ENCODE measurements at regions not wholly inside any gene's neighbourhood (a gene's known extent, or its start where the extent isn't known, plus 50 kb on each side); places are given as distances from the start of the nearest gene placed in this dataset.

DNA sequence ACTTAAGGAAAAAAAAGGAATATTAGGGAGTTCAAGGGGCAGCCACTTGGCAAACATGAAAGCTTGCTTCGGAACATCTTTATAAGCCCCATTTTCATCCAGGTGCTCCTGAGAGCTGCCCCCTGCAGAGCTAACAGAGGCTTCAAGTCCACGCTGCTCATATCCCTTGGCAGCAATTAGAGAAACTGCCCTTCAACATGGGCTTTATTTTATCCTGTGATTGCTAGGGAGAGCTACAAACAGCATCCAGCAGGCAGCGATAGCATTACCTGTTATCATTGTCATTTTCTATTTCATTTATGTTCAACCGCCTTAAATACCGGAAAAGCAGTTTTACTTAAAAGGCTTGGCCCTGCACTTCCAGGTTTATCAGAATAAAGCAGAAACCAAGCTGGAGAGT is 68.4 kb upstream of the MCTP2 start:
- no peak for TF ChIP-seq CTCF (conservative IDR thresholded peaks at IDR 0.05; ENCODE audit: low read depth)
- DNase-seq (ENCODE audit: low spot score) = no peak
- CTCF ChIA-PET = interaction anchor here (0.7 to 5.8 kb wide), 3 partner anchors 160 to 493 kb away, joined by 3 to 115 read pairs (median 5); no protein-coding TSS in a partner anchor
- no peak overlapping the region for H3K27ac ChIP-seq
- POLR2A ChIA-PET (ENCODE audit: low non-redundant PET) = no interaction called here

GRCh38 chr15:94154255-94154654 is 77.1 kb upstream of the MCTP2 start:
- no peak overlapping the region for H3K27ac ChIP-seq
- POLR2A ChIA-PET (ENCODE audit: low non-redundant PET) = no interaction called here
- no peak for DNase-seq (ENCODE audit: low spot score)
- no peak for TF ChIP-seq CTCF (conservative IDR thresholded peaks at IDR 0.05; ENCODE audit: low read depth)
- CTCF ChIA-PET = interaction anchor here (2.1 kb wide), 1 partner anchor 10 kb away, joined by 10 read pairs; no protein-coding TSS in a partner anchor

GRCh38 chr15:94145046-94145445 is 86.3 kb upstream of the MCTP2 start:
- no peak for DNase-seq (ENCODE audit: low spot score)
- H3K27ac ChIP-seq = no peak overlapping the region
- ChIA-PET CTCF (no interaction called here), POLR2A (ENCODE audit: low non-redundant PET) (no interaction called here)
- TF ChIP-seq CTCF (conservative IDR thresholded peaks at IDR 0.05; ENCODE audit: low read depth) = no peak

- DNase-seq (ENCODE audit: low spot score) = no peak
- H3K27ac ChIP-seq = no peak overlapping the region
- ChIA-PET CTCF (interaction anchor here (0.7 kb wide), 1 partner anchor 352 kb away, joined by 3 read pairs; no protein-coding TSS in a partner anchor), POLR2A (ENCODE audit: low non-redundant PET) (no interaction called here)
- TF ChIP-seq CTCF (conservative IDR thresholded peaks at IDR 0.05; ENCODE audit: low read depth) = no peak
Observed at GRCh38 chr15:94141802-94142201, 89.6 kb upstream of the MCTP2 start.

DNA sequence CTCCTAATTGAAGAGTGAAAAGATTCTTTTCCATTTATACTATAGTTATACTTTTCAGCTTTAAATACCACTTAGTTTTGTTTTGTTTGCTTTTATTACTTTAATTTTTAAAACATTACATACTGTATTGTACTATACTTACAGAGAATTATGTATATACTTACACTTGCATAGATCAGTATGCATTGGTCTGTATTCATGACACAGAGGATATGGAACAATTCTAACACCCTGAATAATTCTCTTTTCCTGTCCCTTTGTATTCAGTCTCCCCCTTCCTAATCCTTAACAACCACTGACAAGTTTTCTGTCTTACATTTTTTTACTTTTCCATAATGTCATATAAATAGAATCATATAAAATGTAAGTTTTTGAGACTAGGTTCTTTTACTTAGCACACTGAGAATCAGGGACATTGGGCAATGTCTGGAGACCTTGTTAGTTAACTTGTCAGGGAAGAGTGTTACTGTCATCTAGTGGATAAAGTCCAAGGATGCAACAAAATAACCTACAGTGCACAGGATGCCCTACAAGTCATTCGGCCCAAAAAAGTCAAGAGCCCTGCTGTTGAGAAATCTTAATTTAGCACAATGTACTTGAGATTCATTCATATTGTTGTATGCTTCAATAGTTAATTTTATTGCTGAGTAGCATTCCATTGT is 95.7 kb upstream of the MCTP2 start:
- no peak for DNase-seq (ENCODE audit: low spot score)
- ChIA-PET POLR2A (ENCODE audit: low non-redundant PET) (no interaction called here), CTCF (no interaction called here)
- peak; percentile 47 for TF ChIP-seq CTCF (conservative IDR thresholded peaks at IDR 0.05; ENCODE audit: low read depth)
- no peak overlapping the region for H3K27ac ChIP-seq

GRCh38 chr15:94131875-94132274 is 99.5 kb upstream of the MCTP2 start:
- no peak for DNase-seq (ENCODE audit: low spot score)
- ChIA-PET POLR2A (ENCODE audit: low non-redundant PET) (no interaction called here), CTCF (interaction anchor here (0.6 to 0.7 kb wide), 3 partner anchors 176 to 753 kb away, joined by 3 to 5 read pairs (median 3); no protein-coding TSS in a partner anchor)
- no peak for TF ChIP-seq CTCF (conservative IDR thresholded peaks at IDR 0.05; ENCODE audit: low read depth)
- H3K27ac ChIP-seq = no peak overlapping the region

Data from RWPE1 (cell line).